ENCODE measurements at regions not wholly inside any gene's neighbourhood (a gene's known extent, or its start where the extent isn't known, plus 50 kb on each side); places are given as distances from the start of the nearest gene placed in this dataset.

- H3K27me3 ChIP-seq, result no peaks in the 10 kb centered on the region
- in situ Hi-C loops (cut with MboI; ENCODE audit: low sequenced_read_pairs in 4 of 4), result no loop called here
- no peak for DNase-seq
- no peaks in the 10 kb centered on the region for H3K36me3 ChIP-seq
- TF ChIP-seq CTCF (IDR thresholded peaks at IDR 0.05 in 4 of 5, conservative IDR thresholded peaks at IDR 0.05 in 1 of 5) (no peak), POLR2A (IDR thresholded peaks at IDR 0.05) (no peak)
- no peak overlapping the region for H3K4me3 ChIP-seq
- no peaks in the 10 kb centered on the region for H3K9me3 ChIP-seq
- intact Hi-C loops (cut with DNase I; ENCODE audit: low total_unique reads), result no loop called here
- no peaks in the 10 kb centered on the region for H3K4me1 ChIP-seq
- H3K27ac ChIP-seq, result no peak overlapping the region
- ATAC-seq, result no peak
These were observed 1068.4 kb upstream of the INTU start for GRCh38 chr4:126564283-126564854.

GRCh38 chr4:126568652-126569570 lies 1063.8 kb upstream of the INTU start:
- H3K27me3 ChIP-seq, result no peaks in the 10 kb centered on the region
- no peak for TF ChIP-seq CTCF (IDR thresholded peaks at IDR 0.05 in 4 of 5, conservative IDR thresholded peaks at IDR 0.05 in 1 of 5)
- no peak for TF ChIP-seq POLR2A (IDR thresholded peaks at IDR 0.05)
- in situ Hi-C loops (cut with MboI; ENCODE audit: low sequenced_read_pairs in 4 of 4), result no loop called here
- no peak overlapping the region for H3K4me3 ChIP-seq
- no peaks in the 10 kb centered on the region for H3K36me3 ChIP-seq
- no peaks in the 10 kb centered on the region for H3K9me3 ChIP-seq
- intact Hi-C loops (cut with DNase I; ENCODE audit: low total_unique reads), result no loop called here
- no peak overlapping the region for H3K27ac ChIP-seq
- no peak for ATAC-seq
- no peak for DNase-seq
- no peaks in the 10 kb centered on the region for H3K4me1 ChIP-seq

- Histone ChIP-seq H3K4me1 (no peaks in the 10 kb centered on the region), H3K36me3 (no peaks in the 10 kb centered on the region), H3K9me3 (no peaks in the 10 kb centered on the region), H3K27me3 (no peaks in the 10 kb centered on the region), H3K4me3 (no peak overlapping the region), H3K27ac (no peak overlapping the region)
- intact Hi-C loops (cut with DNase I; ENCODE audit: low total_unique reads), result no loop called here
- in situ Hi-C loops (cut with MboI; ENCODE audit: low sequenced_read_pairs in 4 of 4), result no loop called here
- DNase-seq (no peak), ATAC-seq (no peak)
- no peak for TF ChIP-seq CTCF (IDR thresholded peaks at IDR 0.05 in 4 of 5, conservative IDR thresholded peaks at IDR 0.05 in 1 of 5)
These were observed 1060.5 kb upstream of the INTU start for GRCh38 chr4:126572264-126572663.

- H3K27me3 ChIP-seq, result no peaks in the 10 kb centered on the region
- H3K4me1 ChIP-seq, result no peaks in the 10 kb centered on the region
- no peaks in the 10 kb centered on the region for H3K36me3 ChIP-seq
- H3K27ac ChIP-seq, result no peak overlapping the region
- DNase-seq (no peak), ATAC-seq (no peak)
- in situ Hi-C loops (cut with MboI; ENCODE audit: low sequenced_read_pairs in 4 of 4) (no loop called here), intact Hi-C loops (cut with DNase I; ENCODE audit: low total_unique reads) (no loop called here)
- H3K9me3 ChIP-seq, result no peaks in the 10 kb centered on the region
- no peak overlapping the region for H3K4me3 ChIP-seq
- TF ChIP-seq POLR2A (IDR thresholded peaks at IDR 0.05) (no peak), CTCF (IDR thresholded peaks at IDR 0.05 in 4 of 5, conservative IDR thresholded peaks at IDR 0.05 in 1 of 5) (no peak)
These were observed 1050.0 kb upstream of the INTU start for GRCh38 chr4:126582737-126583136.
